NOMO-1 (cell line): ENCODE measurements at regions not wholly inside any gene's neighbourhood (a gene's known extent, or its start where the extent isn't known, plus 50 kb on each side); places are given as distances from the start of the nearest gene placed in this dataset.
"Not testable (repeated sequence)": the region's sequence is repeated elsewhere in the genome, so short reads cannot be mapped to it uniquely, and the experiment has no call there.

Experiments used
- DNase-seq, 2 experiments: peaks; one replicate each; lab custom pipeline; 2025; ENCODE audit not compliant: unreplicated experiment in 2 of 2; lab: John Stamatoyannopoulos, UW

- DNase-seq = no peak
These were observed 180.6 kb downstream of the DEPDC1B start for GRCh38 chr5:60519372-60519771.

GRCh38 chr5:60517850-60518249 lies 182.1 kb downstream of the DEPDC1B start:
- no peak for DNase-seq

GRCh38 chr5:60517094-60517694 lies 182.8 kb downstream of the DEPDC1B start:
- DNase-seq = no peak

- DNase-seq = no peak
These were observed 183.3 kb downstream of the DEPDC1B start for GRCh38 chr5:60516688-60517087.

GRCh38 chr5:60514152-60514551 lies 185.8 kb downstream of the DEPDC1B start:
- peak in 1 of 2 experiments; percentile 51 for DNase-seq

GRCh38 chr5:60512117-60512516 lies 187.8 kb downstream of the DEPDC1B start:
- no peak for DNase-seq

GRCh38 chr5:60510663-60511062 lies 189.3 kb downstream of the DEPDC1B start:
- no peak for DNase-seq

- no peak for DNase-seq
These were observed 189.9 kb downstream of the DEPDC1B start for GRCh38 chr5:60510049-60510448.

- DNase-seq = no peak
These were observed 190.4 kb downstream of the DEPDC1B start for GRCh38 chr5:60509519-60509918.

- no peak for DNase-seq
These were observed 192.3 kb downstream of the DEPDC1B start for GRCh38 chr5:60507687-60508086.

GRCh38 chr5:60505373-60506171 lies 194.4 kb downstream of the DEPDC1B start:
- no peak for DNase-seq

GRCh38 chr5:60504342-60504741 lies 195.6 kb downstream of the DEPDC1B start:
- no peak for DNase-seq

GRCh38 chr5:60503771-60504170 lies 196.2 kb downstream of the DEPDC1B start:
- no peak for DNase-seq

- DNase-seq = no peak
These were observed 202.1 kb downstream of the DEPDC1B start for GRCh38 chr5:60497706-60498500.

- no peak for DNase-seq
These were observed 204.1 kb downstream of the DEPDC1B start for GRCh38 chr5:60495644-60496520.

GRCh38 chr5:60494635-60495034 lies 205.3 kb downstream of the DEPDC1B start:
- DNase-seq = no peak

- DNase-seq = no peak
These were observed 205.8 kb downstream of the DEPDC1B start for GRCh38 chr5:60494144-60494543.

- no peak for DNase-seq
These were observed 206.6 kb downstream of the DEPDC1B start for GRCh38 chr5:60493372-60493771.

- no peak for DNase-seq
These were observed 207.0 kb downstream of the DEPDC1B start for GRCh38 chr5:60492958-60493357.

- DNase-seq = not testable (repeated sequence)
These were observed 207.6 kb downstream of the DEPDC1B start for GRCh38 chr5:60492358-60492757.
